ENCODE measurements at regions not wholly inside any gene's neighbourhood (a gene's known extent, or its start where the extent isn't known, plus 50 kb on each side); places are given as distances from the start of the nearest gene placed in this dataset.
"Not testable (repeated sequence)": the region's sequence is repeated elsewhere in the genome, so short reads cannot be mapped to it uniquely, and the experiment has no call there.

GRCh38 chr12:63724825-63725224 lies 54.9 kb upstream of the RXYLT1 start:
- POLR2A ChIA-PET = interaction anchor here (0.7 kb wide), 1 partner anchor 49 kb away, joined by 3 read pairs; no protein-coding TSS in a partner anchor
- H3K9me2 ChIP-seq (ENCODE audit: insufficient read depth, low read length); H3K36me3 ChIP-seq (ENCODE audit: insufficient read depth, low read length); H2AFZ ChIP-seq (ENCODE audit: low read length); H3K4me3 ChIP-seq (ENCODE audit: low read depth, low read length, poor library complexity, severe bottlenecking); intact Hi-C loops (cut with micrococcal nuclease; ENCODE audit: unreplicated experiment); H3K27ac ChIP-seq (ENCODE audit: low read depth, low read length, poor library complexity, severe bottlenecking); H3K9me3 ChIP-seq (ENCODE audit: low read length); H3K79me2 ChIP-seq (ENCODE audit: insufficient read depth, low read depth, low read length); CTCF ChIA-PET (ENCODE audit: unreplicated experiment); BruUV-seq (replicated peaks); H3K4me1 ChIP-seq (ENCODE audit: insufficient read depth, low read length, poor library complexity, severe bottlenecking); DNase-seq (ENCODE audit: low spot score); H3K4me2 ChIP-seq (ENCODE audit: low read length); H4K20me1 ChIP-seq (ENCODE audit: insufficient read depth, low read length): not testable (repeated sequence)
